Middle frontal gyrus (tissue), 1 donor: ENCODE measurements at regions not wholly inside any gene's neighbourhood (a gene's known extent, or its start where the extent isn't known, plus 50 kb on each side); places are given as distances from the start of the nearest gene placed in this dataset.

Source experiments
- DNase-seq: peaks from one replicate; pipeline ENCODE4 v3.0.0-alpha.2; 2015; ENCODE audit warnings: low spot score; ENCODE audit errors: extremely low spot score

- no peak for DNase-seq
These were observed 221.9 kb downstream of the CBLN4 start for GRCh38 chr20:55783381-55783780.

DNA sequence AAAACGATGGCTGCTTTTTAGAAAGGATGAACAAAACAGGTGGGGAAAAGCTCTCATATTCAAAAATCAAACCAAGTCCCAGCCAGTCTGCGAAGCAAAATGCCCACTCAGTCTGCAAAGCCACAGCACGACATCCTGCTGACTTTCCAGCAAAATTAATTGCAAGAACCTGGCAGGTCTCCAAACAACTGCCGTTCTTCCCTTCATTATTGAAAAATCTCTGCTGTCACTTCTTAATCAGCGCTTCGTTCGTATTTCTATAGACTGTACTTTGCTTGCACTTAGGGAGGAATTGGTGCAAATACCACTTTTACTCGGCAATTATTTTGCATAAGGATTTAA, 222.4 kb downstream of the CBLN4 start:
- no peak for DNase-seq

- DNase-seq: no peak
These were observed 223.0 kb downstream of the CBLN4 start for GRCh38 chr20:55782224-55782911.

DNA sequence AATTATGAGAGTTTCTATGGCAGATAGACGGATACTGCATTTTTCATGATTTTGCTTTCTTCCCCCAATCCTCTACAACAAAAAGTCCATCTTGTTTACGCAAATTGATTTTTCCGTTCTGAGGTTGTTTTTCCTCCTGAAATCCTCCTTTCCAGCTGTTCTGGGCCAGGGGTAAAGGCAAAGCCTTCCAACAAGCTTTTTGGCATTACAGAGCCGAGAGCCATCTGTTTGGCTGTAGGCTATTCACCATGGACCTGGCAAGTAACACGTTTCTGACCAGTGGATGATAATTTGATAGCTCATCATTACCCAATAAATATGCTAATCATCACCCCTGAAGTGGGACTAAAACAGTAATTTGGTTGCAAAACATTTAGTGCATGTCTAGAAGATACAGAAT, 226.5 kb downstream of the CBLN4 start:
- no peak for DNase-seq

- DNase-seq: no peak
These were observed 227.7 kb downstream of the CBLN4 start for GRCh38 chr20:55777641-55778040.

DNA sequence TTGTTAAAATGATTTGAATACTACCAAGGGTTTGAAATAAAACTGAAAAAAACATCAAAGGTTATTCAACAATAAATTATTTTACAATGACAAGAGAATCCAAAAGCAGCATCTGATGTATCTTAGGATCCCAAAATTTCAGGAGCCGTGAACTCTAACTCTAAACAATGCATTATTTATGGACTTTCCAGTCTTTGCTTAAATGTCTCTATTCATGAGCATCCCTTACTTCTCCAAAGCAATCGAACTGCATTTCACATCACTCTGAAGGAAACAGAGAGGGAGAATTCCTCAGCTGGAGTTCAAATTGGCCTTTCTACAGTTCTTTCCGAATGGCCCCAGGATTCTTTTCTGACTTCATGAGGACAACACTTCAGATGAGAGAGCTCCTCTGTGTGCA, 229.1 kb downstream of the CBLN4 start:
- DNase-seq: no peak

DNA sequence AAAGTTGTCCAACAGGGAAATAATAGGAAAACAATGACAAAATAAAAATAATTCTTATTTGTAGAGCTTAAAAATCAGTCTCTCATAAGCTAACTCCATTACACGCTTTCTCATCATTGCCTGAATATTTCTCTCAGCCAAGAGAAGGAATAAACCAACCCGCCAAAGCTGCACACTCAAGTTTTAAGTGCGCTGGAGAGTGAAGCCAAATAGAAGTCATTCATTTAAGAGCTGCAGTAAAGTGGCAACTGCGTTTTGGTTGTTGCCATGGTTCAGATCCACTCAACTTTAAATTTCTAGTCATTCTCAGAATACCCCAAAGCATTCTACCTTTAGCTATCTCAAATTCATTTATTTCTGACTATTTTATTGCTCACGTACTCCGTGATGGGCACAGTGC, 230.7 kb downstream of the CBLN4 start:
- DNase-seq: no peak

- DNase-seq: no peak
These were observed 243.5 kb downstream of the CBLN4 start for GRCh38 chr20:55761797-55762196.

DNA sequence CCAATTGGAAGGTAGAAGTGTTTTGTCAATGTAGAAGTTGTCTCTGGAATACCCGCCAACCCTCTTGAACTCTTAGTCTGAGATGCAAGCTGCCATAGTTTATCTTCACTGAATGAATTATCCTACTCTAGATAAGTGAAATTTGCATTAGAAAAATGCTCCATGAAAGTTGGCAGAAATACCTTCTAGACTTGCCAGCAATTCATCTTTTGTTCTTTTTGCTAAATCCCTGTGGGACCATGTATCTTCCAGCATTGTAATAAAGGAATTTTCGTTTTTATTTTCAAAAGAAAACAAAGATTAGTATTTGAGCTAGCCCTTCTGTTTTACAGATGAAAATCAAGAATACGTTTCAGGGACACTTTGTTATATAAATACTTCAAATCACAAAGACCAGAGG, 244.2 kb downstream of the CBLN4 start:
- peak; percentile 7 for DNase-seq

DNA sequence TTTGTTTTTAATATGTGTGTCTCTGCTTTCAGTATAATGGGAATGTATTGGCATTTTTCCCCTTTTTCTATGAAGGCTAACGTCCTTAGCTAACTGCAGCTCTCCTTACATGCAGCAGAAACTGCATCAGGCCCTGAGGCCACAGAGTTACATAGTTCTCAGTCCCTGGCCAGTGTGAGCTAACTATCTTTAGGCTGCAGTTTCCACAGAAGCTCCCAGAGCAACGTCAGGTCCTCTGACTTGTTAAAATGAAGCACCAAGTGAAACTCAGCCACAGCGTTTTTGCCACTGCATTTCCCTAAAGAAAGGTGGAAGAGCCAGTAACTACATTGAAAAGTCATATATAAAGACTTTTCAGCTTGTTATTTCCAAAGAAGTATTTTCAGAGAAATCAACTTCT, 244.7 kb downstream of the CBLN4 start:
- DNase-seq: no peak

DNA sequence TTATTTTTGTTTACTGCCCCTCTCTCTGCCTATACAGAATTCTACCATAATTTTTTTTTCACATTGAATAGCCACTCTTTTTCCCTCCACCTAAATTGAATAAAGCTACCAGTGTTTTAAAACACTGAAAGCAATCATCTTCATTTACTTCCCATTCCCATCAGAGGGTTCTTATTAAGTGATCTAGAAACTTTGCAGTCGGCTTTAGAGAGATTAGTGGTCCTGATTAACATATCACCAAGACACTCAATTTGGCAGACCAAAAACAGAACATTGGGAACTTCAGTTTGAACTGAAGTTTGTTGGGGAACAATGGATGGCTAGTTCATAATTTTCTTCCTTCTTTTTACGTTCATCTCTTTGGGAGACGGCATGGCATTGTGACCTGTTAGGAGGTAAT, 249.5 kb downstream of the CBLN4 start:
- DNase-seq: no peak

DNA sequence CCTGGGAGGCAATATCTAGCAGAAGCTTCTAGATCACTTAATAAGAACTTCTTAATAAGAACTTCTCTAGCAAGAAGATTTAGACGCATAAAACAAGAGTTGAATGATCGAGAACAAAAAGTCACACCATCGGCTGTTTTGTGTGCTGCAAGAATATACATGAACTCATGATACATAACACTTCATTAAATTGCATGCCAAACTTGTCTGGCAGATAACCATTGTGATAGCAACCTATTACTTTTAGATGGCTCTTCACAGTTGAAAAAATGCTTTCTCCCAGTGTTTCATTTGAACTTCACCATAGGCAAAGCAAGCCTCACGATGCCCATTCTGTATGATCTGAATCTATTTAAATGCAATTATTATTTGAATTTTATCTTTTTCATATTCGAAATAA, 249.9 kb downstream of the CBLN4 start:
- no peak for DNase-seq

GRCh38 chr20:55746723-55747122, 258.6 kb downstream of the CBLN4 start:
- DNase-seq: no peak

- no peak for DNase-seq
These were observed 259.5 kb downstream of the CBLN4 start for GRCh38 chr20:55745840-55746239.

DNA sequence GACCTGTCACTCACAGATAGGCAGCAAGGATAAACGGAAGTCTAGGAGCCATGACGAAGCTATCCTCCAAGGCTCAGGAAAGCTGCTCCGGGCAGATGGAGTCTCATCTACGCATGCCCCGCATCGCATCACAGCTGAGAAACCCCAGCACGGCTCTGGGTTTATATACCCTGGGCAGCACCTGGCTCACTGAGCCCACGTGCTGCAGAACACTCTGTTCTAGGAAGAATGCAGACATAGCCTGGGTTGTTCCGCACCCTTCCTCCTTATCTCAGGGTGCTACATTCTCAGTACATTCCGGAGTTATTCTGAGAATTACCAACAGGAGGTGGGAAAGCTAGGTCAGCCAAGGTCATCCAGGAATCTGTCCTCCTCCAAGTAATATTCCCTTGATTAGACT, 260.4 kb downstream of the CBLN4 start:
- no peak for DNase-seq

DNA sequence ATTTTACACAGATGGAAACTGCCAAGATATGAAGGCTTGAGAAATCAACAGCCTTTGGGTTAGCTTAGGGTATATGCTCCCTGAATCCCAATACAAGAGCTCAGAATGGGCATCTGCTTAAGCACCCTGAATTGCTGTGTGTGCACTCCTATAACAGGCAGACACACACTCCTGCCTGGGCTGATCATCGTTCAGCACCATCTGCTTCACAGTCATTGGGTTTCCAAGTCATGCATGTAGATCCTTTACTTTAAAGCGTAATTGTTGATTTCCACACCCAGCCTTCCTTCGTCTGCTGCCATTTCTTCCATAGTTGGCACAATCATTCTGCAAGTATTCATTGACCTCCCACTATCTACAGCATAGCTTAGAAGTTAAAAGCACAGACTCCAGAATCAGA, 263.5 kb downstream of the CBLN4 start:
- DNase-seq: no peak

GRCh38 chr20:55740076-55740475, 265.2 kb downstream of the CBLN4 start:
- DNase-seq: no peak

DNA sequence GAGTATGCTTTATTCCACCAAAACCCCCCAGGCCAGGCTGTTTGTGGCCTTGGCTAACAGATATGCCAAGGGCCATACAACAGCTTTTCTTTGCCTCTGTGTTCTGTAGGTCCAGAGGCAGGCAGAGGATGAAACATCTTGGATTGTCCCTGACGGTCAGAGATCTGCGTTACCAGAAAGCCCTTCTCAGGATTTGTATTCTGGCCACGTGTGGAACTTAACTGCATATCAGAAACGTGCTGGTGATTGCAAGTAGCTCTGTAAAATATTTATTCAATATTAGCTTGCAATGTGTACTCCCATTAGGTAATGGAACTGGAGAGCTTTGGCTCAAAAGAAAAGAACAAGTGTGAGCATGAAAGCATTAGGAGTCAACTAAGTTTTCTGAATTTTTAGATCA, 275.0 kb downstream of the CBLN4 start:
- DNase-seq: no peak

DNA sequence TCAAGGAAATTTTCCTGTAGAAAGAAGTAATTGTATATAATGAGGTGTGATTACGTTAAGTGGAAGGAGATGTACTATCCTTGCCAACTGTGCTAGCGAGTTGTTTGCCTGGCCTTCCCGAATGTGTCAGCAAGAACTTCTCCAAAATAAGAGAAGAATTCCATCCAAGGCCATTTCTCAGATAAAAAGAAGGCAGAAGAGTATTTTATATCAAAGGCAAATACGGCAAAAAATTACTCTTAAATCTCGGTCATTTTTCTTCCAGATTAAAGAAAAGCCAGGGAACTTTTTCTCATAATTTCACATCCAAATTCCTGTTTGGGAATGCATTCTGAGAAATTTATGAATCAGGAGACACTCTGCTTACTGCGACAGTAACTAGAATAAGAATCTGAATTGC, 290.6 kb downstream of the CBLN4 start:
- no peak for DNase-seq

DNA sequence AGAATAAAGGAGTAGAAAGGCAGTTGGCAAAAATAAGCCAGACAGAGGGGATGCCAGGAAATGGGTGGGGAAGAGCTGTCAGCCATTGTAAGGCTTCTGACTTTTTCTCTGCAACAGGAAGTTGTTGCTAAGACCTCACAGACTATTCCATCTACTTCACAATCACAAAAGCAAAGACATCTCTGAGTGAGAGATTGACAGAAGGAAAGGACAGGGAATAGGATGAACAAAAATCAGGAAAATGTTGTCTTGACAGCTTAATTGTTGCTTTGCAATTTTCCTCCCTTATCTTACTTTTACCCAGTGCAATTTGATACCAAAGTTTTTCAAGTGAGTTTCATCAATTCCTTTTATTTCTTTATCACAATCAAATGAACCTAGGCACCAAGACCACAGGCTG, 291.2 kb downstream of the CBLN4 start:
- DNase-seq: no peak

DNA sequence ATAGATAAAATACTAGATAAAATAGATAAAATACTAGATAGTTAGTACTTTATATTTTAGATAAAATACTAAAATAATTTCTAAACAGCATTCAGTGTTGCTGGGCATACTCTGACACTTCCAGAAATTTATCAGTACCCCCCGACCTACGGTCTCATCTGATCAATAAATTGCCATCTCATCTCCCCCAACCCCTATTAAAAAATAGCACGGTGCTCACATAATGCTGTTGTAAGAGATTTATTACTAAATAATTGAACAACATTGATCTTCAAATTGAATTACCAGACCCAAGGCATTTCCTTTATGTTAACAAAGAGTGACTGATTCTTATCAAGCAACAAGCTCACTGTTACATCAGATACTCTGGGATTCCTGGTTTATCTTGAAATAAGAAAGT, 300.9 kb downstream of the CBLN4 start:
- no peak for DNase-seq

DNA sequence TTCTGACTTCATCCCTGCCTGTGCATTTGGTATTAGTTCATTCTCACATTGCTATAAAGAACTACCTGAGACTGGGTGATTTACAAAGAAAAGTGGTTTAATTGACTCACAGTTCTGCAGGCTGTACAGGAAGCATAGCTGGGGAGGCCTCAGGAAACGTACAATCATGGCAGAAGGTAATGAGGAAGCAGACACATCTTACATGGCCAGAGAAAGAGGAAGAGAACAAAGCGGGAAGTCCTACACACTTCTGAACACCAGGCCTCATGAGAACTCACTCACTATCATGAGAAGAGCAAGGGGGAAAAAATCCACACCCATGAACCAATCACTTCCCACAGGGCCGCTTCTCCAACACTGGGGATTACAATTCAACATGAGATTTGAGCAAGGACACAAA, 303.9 kb downstream of the CBLN4 start:
- no peak for DNase-seq

GRCh38 chr20:55696520-55696919, 308.8 kb downstream of the CBLN4 start:
- DNase-seq: no peak

- no peak for DNase-seq
These were observed 311.7 kb downstream of the CBLN4 start for GRCh38 chr20:55693641-55694040.
